ENCODE measurements at regions not wholly inside any gene's neighbourhood (a gene's known extent, or its start where the extent isn't known, plus 50 kb on each side); places are given as distances from the start of the nearest gene placed in this dataset.
"Not testable (repeated sequence)": the region's sequence is repeated elsewhere in the genome, so short reads cannot be mapped to it uniquely, and the experiment has no call there.

DNA sequence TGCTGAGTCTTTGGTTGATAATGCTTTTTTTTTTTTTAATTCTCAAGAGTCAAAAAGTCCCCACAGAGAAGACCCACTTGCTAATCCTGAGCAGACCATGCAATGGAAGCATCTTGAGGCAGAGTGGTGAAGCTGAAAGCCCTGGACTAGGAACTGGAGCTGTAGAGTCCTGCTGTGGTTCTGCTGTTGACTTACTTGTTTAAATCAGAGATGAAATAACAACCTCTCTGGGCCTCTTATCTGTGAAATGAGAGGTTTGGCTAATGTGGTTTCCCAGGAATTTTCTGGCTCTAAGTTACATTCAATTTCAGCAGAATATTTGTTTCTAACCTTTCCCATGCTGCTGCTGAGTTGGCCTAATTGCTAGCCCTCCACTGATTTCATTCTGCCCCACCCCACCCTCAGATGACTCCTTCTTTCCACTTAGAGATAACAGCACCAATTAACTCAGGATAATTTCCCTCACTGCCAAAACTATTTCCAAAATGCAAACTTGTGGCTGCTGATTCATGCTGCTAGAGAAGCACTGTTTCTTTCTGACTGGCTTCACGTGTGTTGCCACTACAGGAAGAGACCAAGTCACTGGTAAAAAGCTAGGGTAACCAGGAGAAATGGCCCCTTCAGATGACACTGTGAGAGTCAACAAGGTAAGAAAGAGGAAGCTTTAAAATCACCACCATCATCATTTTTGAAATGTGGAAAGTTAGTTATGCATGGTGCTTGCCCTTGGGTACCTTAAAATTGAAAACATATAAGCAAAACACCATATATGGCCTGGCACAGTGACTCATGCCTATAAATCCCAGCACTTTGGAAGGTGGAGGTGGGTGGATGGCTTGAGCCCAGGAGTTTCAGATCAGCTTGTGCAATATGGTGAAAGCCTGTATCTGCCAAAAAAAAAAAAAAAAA lies 326.4 kb downstream of the DCHS2 start:
- no peaks in the 10 kb centered on the region for H3K36me3 ChIP-seq
- H3K9me3 ChIP-seq = no peaks in the 10 kb centered on the region
- intact Hi-C loops (cut with DNase I) = no loop called here
- no peaks in the 10 kb centered on the region for H3K4me1 ChIP-seq
- peak; percentile 88 for ATAC-seq
- no peak overlapping the region for H3K4me3 ChIP-seq
- no peaks in the 10 kb centered on the region for H3K27me3 ChIP-seq
- H3K27ac ChIP-seq = no peak overlapping the region
- TF ChIP-seq, protein P1, sequence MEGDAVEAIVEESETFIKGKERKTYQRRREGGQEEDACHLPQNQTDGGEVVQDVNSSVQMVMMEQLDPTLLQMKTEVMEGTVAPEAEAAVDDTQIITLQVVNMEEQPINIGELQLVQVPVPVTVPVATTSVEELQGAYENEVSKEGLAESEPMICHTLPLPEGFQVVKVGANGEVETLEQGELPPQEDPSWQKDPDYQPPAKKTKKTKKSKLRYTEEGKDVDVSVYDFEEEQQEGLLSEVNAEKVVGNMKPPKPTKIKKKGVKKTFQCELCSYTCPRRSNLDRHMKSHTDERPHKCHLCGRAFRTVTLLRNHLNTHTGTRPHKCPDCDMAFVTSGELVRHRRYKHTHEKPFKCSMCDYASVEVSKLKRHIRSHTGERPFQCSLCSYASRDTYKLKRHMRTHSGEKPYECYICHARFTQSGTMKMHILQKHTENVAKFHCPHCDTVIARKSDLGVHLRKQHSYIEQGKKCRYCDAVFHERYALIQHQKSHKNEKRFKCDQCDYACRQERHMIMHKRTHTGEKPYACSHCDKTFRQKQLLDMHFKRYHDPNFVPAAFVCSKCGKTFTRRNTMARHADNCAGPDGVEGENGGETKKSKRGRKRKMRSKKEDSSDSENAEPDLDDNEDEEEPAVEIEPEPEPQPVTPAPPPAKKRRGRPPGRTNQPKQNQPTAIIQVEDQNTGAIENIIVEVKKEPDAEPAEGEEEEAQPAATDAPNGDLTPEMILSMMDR (IDR thresholded peaks at IDR 0.05) = no peak
- no peak for DNase-seq

GRCh38 chr4:154160519-154161301 lies 330.9 kb downstream of the DCHS2 start:
- Histone ChIP-seq H3K9me3 (no peaks in the 10 kb centered on the region), H3K4me1 (no peaks in the 10 kb centered on the region), H3K27ac (no peak overlapping the region), H3K36me3 (no peaks in the 10 kb centered on the region), H3K27me3 (no peaks in the 10 kb centered on the region), H3K4me3 (no peak overlapping the region)
- DNase-seq = no peak
- TF ChIP-seq, protein P1 (IDR thresholded peaks at IDR 0.05) = no peak
- intact Hi-C loops (cut with DNase I) = no loop called here
- ATAC-seq = no peak

GRCh38 chr4:154158361-154159155 lies 333.0 kb downstream of the DCHS2 start:
- DNase-seq (no peak), ATAC-seq (no peak)
- Histone ChIP-seq H3K4me3 (no peak overlapping the region), H3K27me3 (no peaks in the 10 kb centered on the region), H3K4me1 (no peaks in the 10 kb centered on the region), H3K36me3 (no peaks in the 10 kb centered on the region), H3K9me3 (no peaks in the 10 kb centered on the region), H3K27ac (no peak overlapping the region)
- TF ChIP-seq, protein P1 (IDR thresholded peaks at IDR 0.05) = no peak
- intact Hi-C loops (cut with DNase I) = no loop called here

GRCh38 chr4:154152546-154152945 lies 339.1 kb downstream of the DCHS2 start:
- no peak for DNase-seq
- Histone ChIP-seq H3K4me3 (no peak overlapping the region), H3K9me3 (no peaks in the 10 kb centered on the region), H3K27me3 (no peaks in the 10 kb centered on the region), H3K27ac (no peak overlapping the region), H3K4me1 (no peaks in the 10 kb centered on the region), H3K36me3 (no peaks in the 10 kb centered on the region)
- no peak for ATAC-seq
- TF ChIP-seq, protein P1 (IDR thresholded peaks at IDR 0.05) = no peak
- intact Hi-C loops (cut with DNase I) = no loop called here

DNA sequence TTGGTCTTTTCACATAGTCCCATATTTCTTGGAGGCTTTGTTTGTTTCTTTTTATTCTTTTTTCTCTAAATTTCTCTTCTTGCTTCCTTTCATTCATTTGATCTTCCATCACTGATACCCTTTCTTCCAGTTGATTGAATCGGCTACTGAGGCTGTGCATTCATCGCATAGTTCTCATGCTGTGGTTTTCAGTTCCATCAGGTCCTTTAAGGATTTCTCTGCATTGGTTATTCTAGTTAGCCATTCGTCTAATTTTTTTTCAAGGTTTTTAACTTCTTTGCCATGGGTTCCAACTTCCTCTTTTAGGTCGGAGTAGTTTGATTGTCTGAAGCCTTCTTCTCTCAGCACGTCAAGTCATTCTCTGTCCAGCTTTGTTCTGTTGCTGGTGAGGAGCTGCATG lies 342.4 kb downstream of the DCHS2 start:
- H3K27me3 ChIP-seq; intact Hi-C loops (cut with DNase I); H3K9me3 ChIP-seq; H3K36me3 ChIP-seq; H3K27ac ChIP-seq; ATAC-seq; DNase-seq; H3K4me1 ChIP-seq; H3K4me3 ChIP-seq: not testable (repeated sequence)

All from upper lobe of right lung (tissue), 1 donor.